GM18499 (cell line): ENCODE measurements at regions not wholly inside any gene's neighbourhood (a gene's known extent, or its start where the extent isn't known, plus 50 kb on each side); places are given as distances from the start of the nearest gene placed in this dataset.
"Not testable (repeated sequence)": the region's sequence is repeated elsewhere in the genome, so short reads cannot be mapped to it uniquely, and the experiment has no call there.

Experiments used
- ATAC-seq: cut with Tn5 transposase; IDR thresholded peaks from one replicate; pipeline ENCODE4 v1.9.1; 2021; ENCODE audit warnings: moderate number of reproducible peaks; ENCODE audit not compliant: insufficient read depth, unreplicated experiment

- ATAC-seq = no peak
Observed at GRCh38 chr12:124655698-124656516, 88.5 kb upstream of the NCOR2 start.

DNA sequence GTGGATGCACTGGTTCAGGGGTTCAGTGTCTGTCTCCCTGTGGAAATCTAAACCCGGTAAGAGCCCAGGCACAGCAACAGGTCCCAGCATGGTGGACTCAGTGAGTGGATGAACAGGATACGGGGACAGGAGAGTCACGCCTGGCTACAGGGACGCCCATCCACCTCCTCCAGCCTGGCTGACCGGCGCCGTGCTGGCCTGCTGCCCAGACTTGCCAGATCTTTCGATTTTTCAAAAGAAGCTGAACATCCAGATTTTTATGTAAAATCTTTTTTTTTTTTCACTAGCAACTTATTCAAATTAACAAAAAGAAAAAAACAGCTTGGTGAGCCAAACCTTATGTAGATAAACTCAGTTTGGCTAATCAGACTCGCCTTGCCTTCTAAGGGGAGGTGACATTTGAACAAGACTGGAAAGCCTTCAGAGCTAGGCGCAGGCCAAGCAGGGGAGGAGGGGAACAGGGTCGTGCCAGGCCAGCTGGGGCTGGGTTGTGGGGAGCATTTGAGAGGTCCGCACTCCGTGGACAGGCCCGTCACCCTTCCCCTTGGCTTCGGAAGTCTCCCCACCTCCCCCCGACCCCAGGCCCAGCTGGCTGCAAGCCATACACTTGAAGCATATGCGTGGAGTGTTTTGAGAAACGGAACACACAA, 87.8 kb upstream of the NCOR2 start:
- no peak for ATAC-seq

DNA sequence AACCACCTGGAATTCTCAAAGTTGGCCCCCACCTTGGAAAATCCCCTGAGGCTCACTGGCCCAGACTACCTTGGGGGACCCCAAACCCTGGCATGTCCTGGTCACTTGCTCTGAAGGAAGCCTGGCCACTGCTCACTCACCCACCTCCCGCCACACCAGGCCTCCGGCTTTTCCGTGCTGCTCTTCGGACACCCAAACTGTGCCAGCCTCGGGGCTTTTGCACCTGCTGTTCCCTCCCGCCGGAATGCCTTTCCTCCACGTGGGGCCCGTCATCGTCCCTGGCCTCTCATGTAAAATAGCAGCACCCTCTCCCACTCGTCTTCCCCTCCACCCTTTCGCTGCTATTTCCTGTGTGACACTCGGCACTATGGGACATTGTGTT, 87.2 kb upstream of the NCOR2 start:
- no peak for ATAC-seq

DNA sequence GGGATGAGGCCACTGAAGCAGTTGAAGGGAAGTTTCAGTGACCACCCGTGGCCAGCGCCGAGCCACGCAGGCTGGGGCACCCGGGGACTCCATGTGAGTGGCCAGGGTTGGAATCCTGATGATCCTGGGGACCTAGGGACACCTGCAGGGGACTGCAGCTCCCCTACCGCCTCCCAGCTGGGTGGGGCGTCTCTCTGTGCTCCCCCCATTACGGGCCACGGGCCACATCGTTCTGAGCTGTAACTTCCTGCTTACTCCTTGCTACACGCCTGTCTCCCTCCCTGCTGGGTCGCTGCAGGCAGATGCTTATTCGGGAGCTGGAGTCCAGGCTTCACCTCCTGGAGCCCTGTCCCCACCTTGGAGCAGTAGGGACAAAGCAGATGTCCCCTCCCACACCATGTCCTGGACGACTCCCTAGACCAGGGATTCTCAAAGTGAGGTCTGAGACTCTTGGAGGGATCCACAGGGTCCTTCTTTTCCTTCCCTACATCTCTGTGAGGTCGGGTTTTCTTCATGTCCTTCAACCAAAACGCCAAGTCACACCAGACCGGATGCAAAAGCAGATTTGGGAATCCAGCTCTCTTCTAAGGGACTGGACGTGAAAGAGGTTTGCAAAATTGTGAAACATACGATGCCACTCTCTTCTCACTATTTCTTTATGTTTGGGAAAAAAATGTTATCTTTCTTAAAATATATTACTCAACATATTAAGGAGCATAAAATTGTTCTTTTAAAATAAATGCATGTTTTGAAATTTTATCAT, 85.9 kb upstream of the NCOR2 start:
- ATAC-seq = no peak

DNA sequence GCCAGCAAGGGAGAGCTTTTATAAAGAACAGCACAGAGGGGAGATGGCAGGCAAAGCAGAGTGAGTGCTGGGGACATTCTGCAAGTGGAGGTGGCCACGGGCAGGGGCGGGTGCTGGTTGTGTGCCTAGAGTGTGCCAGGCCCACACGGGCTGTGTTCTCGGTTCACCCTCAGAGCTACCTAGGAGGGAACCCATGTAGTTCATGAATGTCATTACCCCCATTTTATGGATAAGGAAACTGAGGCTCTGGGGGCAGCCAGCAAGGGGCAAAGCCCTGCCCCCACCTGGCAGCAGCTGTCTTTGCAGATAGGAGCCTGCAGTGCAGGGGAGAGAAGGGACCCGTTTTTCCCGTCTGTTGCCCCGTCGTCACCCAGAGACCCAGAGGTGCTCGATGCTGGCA, 85.2 kb upstream of the NCOR2 start:
- no peak for ATAC-seq

- ATAC-seq = no peak
Observed at GRCh38 chr12:124651516-124652273, 84.3 kb upstream of the NCOR2 start.

GRCh38 chr12:124650912-124651311, 83.5 kb upstream of the NCOR2 start:
- ATAC-seq = no peak

DNA sequence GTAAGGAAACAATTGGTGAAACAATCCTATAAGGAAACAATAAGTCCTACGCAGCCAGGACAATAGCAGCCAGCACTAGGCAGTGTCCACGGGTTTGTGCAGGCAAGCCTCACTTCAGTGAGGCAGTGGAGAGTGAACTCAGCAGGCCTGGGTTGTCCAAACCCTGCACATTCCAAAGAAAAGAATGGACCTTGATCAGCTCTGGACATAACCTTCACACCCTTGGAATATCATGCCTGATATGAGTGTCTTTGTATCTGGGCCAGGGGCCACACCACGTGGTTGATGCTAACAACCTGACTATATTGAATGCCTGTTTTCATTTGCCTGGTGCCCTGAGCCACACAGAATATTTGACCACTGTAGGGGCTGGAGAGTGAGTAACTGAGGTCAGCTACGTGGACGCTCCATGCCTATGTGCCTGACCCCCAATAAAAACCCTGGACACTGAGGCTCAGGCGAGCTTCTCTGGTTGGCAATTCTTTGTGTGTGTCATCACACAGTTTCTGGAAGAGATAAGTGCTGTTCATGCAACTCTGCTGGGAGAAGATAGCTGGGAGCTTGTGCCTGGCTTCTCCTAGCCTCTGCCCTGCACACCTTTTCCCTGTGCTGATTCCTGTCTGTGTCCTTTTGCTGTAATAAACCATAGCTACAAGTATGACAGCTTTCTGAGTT, 81.4 kb upstream of the NCOR2 start:
- no peak for ATAC-seq

GRCh38 chr12:124647316-124647715, 79.9 kb upstream of the NCOR2 start:
- no peak for ATAC-seq

GRCh38 chr12:124646385-124647230, 79.2 kb upstream of the NCOR2 start:
- no peak for ATAC-seq

DNA sequence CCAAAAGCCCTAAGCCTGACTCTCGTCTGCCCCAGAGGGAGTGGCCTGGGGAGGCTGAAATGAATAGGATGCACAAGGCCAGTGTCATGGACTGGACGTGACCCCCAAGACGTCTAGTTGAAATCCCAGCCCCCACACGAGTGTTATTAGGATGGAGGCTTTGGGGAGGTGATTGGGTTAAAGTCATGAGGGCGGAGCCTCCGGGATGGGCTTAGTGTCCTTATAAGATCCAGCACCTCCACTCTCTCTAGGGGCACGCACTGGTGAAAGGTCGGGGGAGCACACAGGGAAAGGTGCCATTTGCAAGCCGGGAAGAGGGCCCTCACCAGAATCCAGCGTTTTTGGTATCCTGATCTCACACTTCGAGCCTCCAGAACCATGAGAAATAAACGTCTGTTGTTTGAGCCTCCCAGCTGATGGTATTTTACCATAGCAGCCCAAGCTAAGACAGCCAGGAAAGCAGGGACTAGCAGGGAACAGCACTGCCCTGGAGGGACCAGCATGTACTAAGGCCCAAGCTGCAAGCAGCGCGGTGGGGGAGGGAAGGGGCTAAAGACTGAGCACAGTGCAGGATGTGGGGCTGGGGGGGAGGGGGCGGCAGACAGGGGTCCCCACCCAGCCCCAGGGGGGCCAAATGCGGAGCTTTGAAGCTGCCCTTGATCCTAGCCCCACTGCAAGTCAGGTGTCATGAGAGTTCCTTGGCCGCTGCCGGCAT, 78.3 kb upstream of the NCOR2 start:
- ATAC-seq = no peak

DNA sequence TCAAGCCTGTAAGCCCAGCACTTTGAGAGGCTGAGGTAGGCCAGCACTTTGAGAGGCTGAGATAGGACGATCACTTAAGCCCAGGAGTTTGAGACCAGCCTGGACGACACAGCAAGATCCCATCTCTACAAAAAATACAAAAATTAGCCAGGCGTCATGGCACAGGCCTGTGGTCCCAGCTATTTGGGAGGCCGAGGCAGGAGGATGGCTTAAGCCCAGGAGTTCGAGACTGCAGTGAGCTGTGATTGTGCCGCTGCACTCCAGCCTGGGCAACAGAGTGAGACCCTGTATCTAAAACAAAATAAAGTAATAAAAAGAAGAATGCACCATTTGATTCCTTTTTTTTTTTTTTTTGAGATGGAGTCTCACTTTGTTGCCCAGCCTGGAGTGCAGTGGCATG, 76.4 kb upstream of the NCOR2 start:
- not testable (repeated sequence) for ATAC-seq

GRCh38 chr12:124642105-124642504, 74.7 kb upstream of the NCOR2 start:
- no peak for ATAC-seq

- no peak for ATAC-seq
Observed at GRCh38 chr12:124641591-124641990, 74.2 kb upstream of the NCOR2 start.

GRCh38 chr12:124640056-124640455, 72.6 kb upstream of the NCOR2 start:
- no peak for ATAC-seq

GRCh38 chr12:124639122-124639806, 71.9 kb upstream of the NCOR2 start:
- ATAC-seq = no peak

- no peak for ATAC-seq
Observed at GRCh38 chr12:124637581-124637981, 70.2 kb upstream of the NCOR2 start.

- no peak for ATAC-seq
Observed at GRCh38 chr12:124637163-124637562, 69.8 kb upstream of the NCOR2 start.
